ENCODE measurements at regions not wholly inside any gene's neighbourhood (a gene's known extent, or its start where the extent isn't known, plus 50 kb on each side); places are given as distances from the start of the nearest gene placed in this dataset.

GRCh38 chr3:36063992-36064391 is 316.3 kb upstream of the STAC start:
- TF ChIP-seq CTCF (IDR thresholded peaks at IDR 0.05) (no peak), POLR2A (IDR thresholded peaks at IDR 0.05) (no peak), POLR2AphosphoS5 (IDR thresholded peaks at IDR 0.05) (no peak)
